H1 (cell line): ENCODE measurements at regions not wholly inside any gene's neighbourhood (a gene's known extent, or its start where the extent isn't known, plus 50 kb on each side); places are given as distances from the start of the nearest gene placed in this dataset.

Source experiments
- CREB1 ChIP-seq: IDR thresholded peaks from 2 replicates; pipeline ENCODE4 v1.6.1; 2012; ENCODE audit warnings: inconsistent platforms

DNA sequence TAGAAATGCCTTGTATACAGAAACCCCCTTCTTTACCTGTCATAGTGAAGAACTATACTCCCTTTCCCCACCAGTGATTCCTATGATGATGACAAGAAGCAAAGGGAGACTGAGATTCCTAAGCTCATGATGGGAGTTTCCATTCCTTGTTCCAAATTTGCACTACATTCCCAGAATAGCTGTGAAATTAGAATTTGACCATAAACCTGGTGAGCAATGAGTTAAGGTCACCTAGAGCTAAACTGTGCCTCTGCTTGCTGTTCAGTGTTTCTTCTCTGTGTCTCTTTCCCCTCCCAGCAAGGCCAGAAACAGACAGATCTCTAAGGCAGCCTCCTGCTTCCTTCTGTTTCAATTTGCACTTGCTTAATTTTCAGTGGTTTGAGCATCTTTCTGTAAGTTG, 332.1 kb downstream of the PIK3R1 start (continued):
- TF ChIP-seq CREB1, result no peak
